ENCODE measurements at regions not wholly inside any gene's neighbourhood (a gene's known extent, or its start where the extent isn't known, plus 50 kb on each side); places are given as distances from the start of the nearest gene placed in this dataset.
A peak's percentile ranks its signal among the peaks of the same experiment; 100 is the strongest.

GRCh38 chr5:24320643-24321042 is 324.1 kb downstream of the CDH10 start:
- WGBS, 4 donors: 76 to 82% (median 79%) methylated on average over 3 of the region's 3 CpGs
- intact Hi-C loops (cut with DNase I): no loop called here
- TF ChIP-seq CTCF (IDR thresholded peaks at IDR 0.05) (no peak), POLR2A (IDR thresholded peaks at IDR 0.05) (no peak)

GRCh38 chr5:24325306-24325832 is 319.4 kb downstream of the CDH10 start:
- Histone ChIP-seq H3K27ac (no peak overlapping the region), H3K27me3 (no peaks in the 10 kb centered on the region), H3K9me3 (peaks cover 0 to 4% (median 0%) of the 10 kb centered on the region in 12 donors), H3K4me3 (no peak overlapping the region), H3K4me1 (no peaks in the 10 kb centered on the region), H3K36me3 (no peaks in the 10 kb centered on the region)
- intact Hi-C loops (cut with DNase I): no loop called here
- DNase-seq (no peak), ATAC-seq (no peak)
- WGBS, 4 donors: 72 to 88% (median 79%) methylated on average over 1 of the region's 1 CpG
- TF ChIP-seq CTCF (IDR thresholded peaks at IDR 0.05): no peak
- no peak for TF ChIP-seq POLR2A (IDR thresholded peaks at IDR 0.05)

More at GRCh38 chr5:24320643-24321042, 324.1 kb downstream of the CDH10 start:
- Histone ChIP-seq H3K9me3 (peaks cover 0 to 10% (median 0%) of the 10 kb centered on the region in 12 donors), H3K27me3 (no peaks in the 10 kb centered on the region), H3K4me1 (no peaks in the 10 kb centered on the region), H3K36me3 (no peaks in the 10 kb centered on the region), H3K4me3 (no peak overlapping the region), H3K27ac (no peak overlapping the region)
- no peak for DNase-seq
- peak in 2 of 4 donors; percentile 37 to 41 for ATAC-seq

GRCh38 chr5:24331531-24331930 is 313.2 kb downstream of the CDH10 start:
- Histone ChIP-seq H3K27me3 (no peaks in the 10 kb centered on the region), H3K36me3 (no peaks in the 10 kb centered on the region), H3K4me1 (no peaks in the 10 kb centered on the region), H3K27ac (no peak overlapping the region), H3K4me3 (no peak overlapping the region), H3K9me3 (peaks cover 0 to 5% (median 0%) of the 10 kb centered on the region in 12 donors)
- intact Hi-C loops (cut with DNase I): no loop called here
- TF ChIP-seq POLR2A (IDR thresholded peaks at IDR 0.05) (no peak), CTCF (IDR thresholded peaks at IDR 0.05) (no peak)
- ATAC-seq (no peak), DNase-seq (no peak)

- intact Hi-C loops (cut with DNase I): no loop called here
- TF ChIP-seq CTCF (IDR thresholded peaks at IDR 0.05): no peak
- no peak for TF ChIP-seq POLR2A (IDR thresholded peaks at IDR 0.05)
- 61 to 68% (median 62%) methylated on average over 2 of the region's 2 CpGs for WGBS, 4 donors
- no peaks in the 10 kb centered on the region for H3K9me3 ChIP-seq
- ATAC-seq (no peak), DNase-seq (no peak)
- no peak overlapping the region for H3K4me3 ChIP-seq
- H3K27ac ChIP-seq: no peak overlapping the region
- no peaks in the 10 kb centered on the region for H3K4me1 ChIP-seq
- no peaks in the 10 kb centered on the region for H3K36me3 ChIP-seq
- H3K27me3 ChIP-seq: no peaks in the 10 kb centered on the region
Measured at GRCh38 chr5:24347158-24347557, 297.6 kb downstream of the CDH10 start.

Data from heart left ventricle (tissue), 16 donors.